ENCODE measurements at regions not wholly inside any gene's neighbourhood (a gene's known extent, or its start where the extent isn't known, plus 50 kb on each side); places are given as distances from the start of the nearest gene placed in this dataset.

DNA sequence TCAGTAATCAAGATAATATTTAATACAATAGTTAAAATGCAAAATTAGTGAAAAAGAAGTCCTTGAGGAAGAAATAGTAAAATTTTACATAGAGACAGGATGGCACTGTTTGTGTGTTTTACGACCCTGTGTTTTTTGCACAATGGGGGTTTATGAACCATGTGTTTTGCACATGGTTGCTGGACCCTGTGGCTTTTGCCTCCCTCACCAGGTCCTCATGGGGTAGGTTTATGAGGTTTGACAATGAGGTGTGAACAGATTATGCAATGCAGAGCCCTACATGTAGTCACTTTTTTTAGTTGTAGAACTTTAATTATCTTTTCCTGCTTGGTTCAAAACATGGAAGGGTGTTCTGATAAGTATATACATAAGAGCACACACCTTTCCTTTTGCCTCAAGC lies 366.3 kb upstream of the FAR2 start:
- TF ChIP-seq, protein P1, sequence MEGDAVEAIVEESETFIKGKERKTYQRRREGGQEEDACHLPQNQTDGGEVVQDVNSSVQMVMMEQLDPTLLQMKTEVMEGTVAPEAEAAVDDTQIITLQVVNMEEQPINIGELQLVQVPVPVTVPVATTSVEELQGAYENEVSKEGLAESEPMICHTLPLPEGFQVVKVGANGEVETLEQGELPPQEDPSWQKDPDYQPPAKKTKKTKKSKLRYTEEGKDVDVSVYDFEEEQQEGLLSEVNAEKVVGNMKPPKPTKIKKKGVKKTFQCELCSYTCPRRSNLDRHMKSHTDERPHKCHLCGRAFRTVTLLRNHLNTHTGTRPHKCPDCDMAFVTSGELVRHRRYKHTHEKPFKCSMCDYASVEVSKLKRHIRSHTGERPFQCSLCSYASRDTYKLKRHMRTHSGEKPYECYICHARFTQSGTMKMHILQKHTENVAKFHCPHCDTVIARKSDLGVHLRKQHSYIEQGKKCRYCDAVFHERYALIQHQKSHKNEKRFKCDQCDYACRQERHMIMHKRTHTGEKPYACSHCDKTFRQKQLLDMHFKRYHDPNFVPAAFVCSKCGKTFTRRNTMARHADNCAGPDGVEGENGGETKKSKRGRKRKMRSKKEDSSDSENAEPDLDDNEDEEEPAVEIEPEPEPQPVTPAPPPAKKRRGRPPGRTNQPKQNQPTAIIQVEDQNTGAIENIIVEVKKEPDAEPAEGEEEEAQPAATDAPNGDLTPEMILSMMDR (conservative IDR thresholded peaks at IDR 0.05; ENCODE audit: low read depth, low read length), result no peak
- no peak for TF ChIP-seq EZH2 (IDR thresholded peaks at IDR 0.05; ENCODE audit: low read length, unreplicated experiment)

All from PC-3 (cell line).